Adrenal gland (tissue), 9 donors: ENCODE measurements at regions not wholly inside any gene's neighbourhood (a gene's known extent, or its start where the extent isn't known, plus 50 kb on each side); places are given as distances from the start of the nearest gene placed in this dataset.
"Not testable (repeated sequence)": the region's sequence is repeated elsewhere in the genome, so short reads cannot be mapped to it uniquely, and the experiment has no call there.

ENCODE experiments used
- DNase-seq, 7 donors: peaks; one replicate each; pipeline ENCODE4 v3.0.0-alpha.2; 2019 to 2020
- H3K27ac ChIP-seq, 5 donors: fragments of 200-600 bp; sonication (generic) in 4 of 5; 1 replicate in 3 of 5; 2 replicates in 2 of 5; pipeline versions ENCODE4 v1.5.1 to v1.8.0; 2016 to 2020; ENCODE audit warnings: mild to moderate bottlenecking in 1 of 5
- H3K27me3 ChIP-seq: fragments of 200-600 bp; 2 replicates; pipeline ENCODE4 v1.8.0; 2021
- H3K36me3 ChIP-seq, 2 donors: fragments of 200-600 bp; replicated peaks in 1 of 2; 1 replicate in 1 of 2; 2 replicates in 1 of 2; pipeline versions ENCODE4 v1.5.1 to v1.8.0; 2018 to 2022
- H3K4me1 ChIP-seq, 2 donors: fragments of 200-600 bp; replicated peaks in 1 of 2; 1 replicate in 1 of 2; 2 replicates in 1 of 2; pipeline versions ENCODE4 v1.5.1 to v1.8.0; 2018 to 2021
- H3K4me3 ChIP-seq, 4 donors: fragments of 200-600 bp; sonication (generic) in 3 of 4; one replicate each; pipeline ENCODE4 v1.5.1; 2016 to 2018
- H3K9me3 ChIP-seq, 3 donors: fragments of 200-600 bp; sonication (generic) in 1 of 3; replicated peaks in 1 of 3; 1 replicate in 2 of 3; 2 replicates in 1 of 3; pipeline versions ENCODE4 v1.5.1 to v1.8.0; 2016 to 2021
- POLR2A ChIP-seq, 2 donors: fragments of 450-650 bp; IDR thresholded peaks; one replicate each; pipeline ENCODE4 v1.6.1; 2017; ENCODE audit warnings: antibody characterized with exemption in 2 of 2, mild to moderate bottlenecking in 2 of 2, moderate library complexity in 1 of 2
- WGBS, 4 donors: extraction: QIAGEN DNeasy Blood & Tissue Kit in 2 of 4; methylation state at CpG; one replicate each; pipeline versions ENCODE4 v1.1.5 to v1.1.7; 2013 to 2017; 5-methylcytosine and 5-hydroxymethylcytosine counted together
- intact Hi-C, 2 donors: fragments of 100-400 bp; cut with DNase I; formaldehyde crosslinking; loops; one replicate each; pipeline versions ENCODE4 v1.14.1 to v1.15.0; 2022 to 2023
- TF ChIP-seq, protein P1 (sequence below), 6 experiments: fragments of 450-650 bp in 4 of 6; fragments of 200-600 bp in 2 of 6; sonication (generic) in 1 of 6; IDR thresholded peaks; 1 replicate in 5 of 6; 2 replicates in 1 of 6; pipeline versions ENCODE4 v1.5.1 to v1.8.0; 2016 to 2021; ENCODE audit warnings: antibody characterized with exemption in 6 of 6, mild to moderate bottlenecking in 2 of 6, moderate library complexity in 1 of 6
- donor health status: healthy with polysubstance abuse.
- donor health status: Bipolar disorder and iron deficiency.
- donor health status: DM: yes; HTN: yes; CAD: no.
- donor health status: DM: no; HTN: no; CAD: no.
- donor health status: DM: no; HTN: no; CAD: no.

DNA sequence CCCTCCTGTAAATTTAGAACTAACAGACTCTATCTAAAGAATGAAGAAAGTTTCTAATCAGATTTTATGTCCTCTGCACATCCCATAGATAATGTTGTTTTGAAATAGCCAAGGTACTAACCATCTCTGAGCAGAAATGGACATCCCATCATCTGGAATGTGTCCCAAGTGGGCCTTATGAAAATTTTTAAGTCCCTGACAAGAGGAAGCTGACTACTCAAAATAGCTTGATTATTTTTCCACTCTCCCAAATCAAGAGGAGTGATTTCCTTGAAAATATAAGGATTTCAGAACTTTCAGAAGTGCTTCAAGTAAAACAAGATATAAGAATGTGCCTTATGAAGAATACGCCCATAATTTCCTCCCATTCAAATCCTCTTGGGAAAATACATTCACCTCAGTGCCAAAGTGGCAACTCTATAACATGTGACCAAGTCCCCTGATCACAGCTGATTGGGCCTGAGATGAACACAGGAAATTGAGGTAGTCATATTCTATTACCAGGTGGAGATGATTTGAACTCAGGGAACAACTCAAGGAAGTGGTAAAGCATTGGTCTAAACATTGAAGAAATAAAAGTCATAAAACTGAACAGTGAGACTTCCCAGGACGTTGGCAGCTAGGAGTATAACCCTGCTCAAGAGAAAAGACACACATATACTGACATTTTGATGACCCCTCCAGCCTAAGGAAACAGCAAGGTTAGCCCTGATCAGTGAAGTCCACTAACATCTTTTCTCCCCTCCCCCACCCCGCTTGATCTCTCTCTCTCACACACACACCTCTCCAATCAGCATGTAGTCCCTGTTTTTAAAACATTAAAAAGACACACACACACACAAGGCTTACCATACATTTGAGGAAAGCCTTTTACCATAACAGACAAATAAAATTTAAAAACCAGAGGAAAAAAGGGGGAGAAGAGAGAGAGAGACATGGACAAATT, 70.8 kb upstream of the TEAD1 start:
- WGBS, 4 donors, result 76 to 82% (median 79%) methylated on average over 3 of the region's 3 CpGs
- TF ChIP-seq, protein P1, sequence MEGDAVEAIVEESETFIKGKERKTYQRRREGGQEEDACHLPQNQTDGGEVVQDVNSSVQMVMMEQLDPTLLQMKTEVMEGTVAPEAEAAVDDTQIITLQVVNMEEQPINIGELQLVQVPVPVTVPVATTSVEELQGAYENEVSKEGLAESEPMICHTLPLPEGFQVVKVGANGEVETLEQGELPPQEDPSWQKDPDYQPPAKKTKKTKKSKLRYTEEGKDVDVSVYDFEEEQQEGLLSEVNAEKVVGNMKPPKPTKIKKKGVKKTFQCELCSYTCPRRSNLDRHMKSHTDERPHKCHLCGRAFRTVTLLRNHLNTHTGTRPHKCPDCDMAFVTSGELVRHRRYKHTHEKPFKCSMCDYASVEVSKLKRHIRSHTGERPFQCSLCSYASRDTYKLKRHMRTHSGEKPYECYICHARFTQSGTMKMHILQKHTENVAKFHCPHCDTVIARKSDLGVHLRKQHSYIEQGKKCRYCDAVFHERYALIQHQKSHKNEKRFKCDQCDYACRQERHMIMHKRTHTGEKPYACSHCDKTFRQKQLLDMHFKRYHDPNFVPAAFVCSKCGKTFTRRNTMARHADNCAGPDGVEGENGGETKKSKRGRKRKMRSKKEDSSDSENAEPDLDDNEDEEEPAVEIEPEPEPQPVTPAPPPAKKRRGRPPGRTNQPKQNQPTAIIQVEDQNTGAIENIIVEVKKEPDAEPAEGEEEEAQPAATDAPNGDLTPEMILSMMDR (IDR thresholded peaks at IDR 0.05), result no peak
- TF ChIP-seq POLR2A (IDR thresholded peaks at IDR 0.05), result no peak
- Histone ChIP-seq H3K9me3 (no peaks in the 10 kb centered on the region), H3K27ac (no peak overlapping the region), H3K27me3 (no peaks in the 10 kb centered on the region), H3K36me3 (no peaks in the 10 kb centered on the region), H3K4me1 (peaks cover 0 to 8% of the 10 kb centered on the region in 2 donors), H3K4me3 (no peak overlapping the region)
- intact Hi-C loops, result no loop called here
- no peak for DNase-seq

DNA sequence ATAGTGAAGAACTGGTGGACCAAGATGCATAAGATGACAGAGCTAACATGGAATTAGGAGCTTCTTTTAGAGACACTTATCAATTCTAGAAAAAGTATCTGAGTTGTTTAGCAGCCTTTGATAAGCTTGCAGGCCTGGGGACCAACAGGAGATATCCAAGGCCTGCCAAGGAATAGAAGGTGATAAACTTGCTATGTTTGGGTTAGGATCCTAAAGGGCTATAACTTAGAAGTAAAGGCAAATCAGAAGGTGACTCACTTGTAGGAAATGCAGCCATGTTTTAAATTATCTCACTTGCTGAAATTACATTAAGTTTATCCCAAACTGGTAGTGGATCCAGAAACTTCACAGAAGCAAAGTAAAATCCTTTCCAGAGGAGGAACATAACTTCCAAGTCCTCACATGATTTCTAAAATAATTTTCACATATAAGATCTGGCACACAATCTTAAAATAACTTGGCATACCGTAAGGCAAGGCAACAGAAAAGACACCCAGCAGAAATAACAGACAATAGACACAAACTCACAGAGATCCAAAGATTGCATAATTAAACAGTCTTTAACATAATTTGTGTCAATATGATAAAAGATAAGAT, 69.6 kb upstream of the TEAD1 start:
- Histone ChIP-seq H3K27ac (no peak overlapping the region), H3K4me3 (no peak overlapping the region), H3K9me3 (no peaks in the 10 kb centered on the region), H3K36me3 (no peaks in the 10 kb centered on the region), H3K27me3 (no peaks in the 10 kb centered on the region), H3K4me1 (no peaks in the 10 kb centered on the region)
- no peak for TF ChIP-seq POLR2A (IDR thresholded peaks at IDR 0.05)
- TF ChIP-seq, protein P1 (IDR thresholded peaks at IDR 0.05), result no peak
- intact Hi-C loops, result loop anchor here in 1 of 2 donors (5.0 kb wide), 1 partner anchor 317 kb away; no protein-coding TSS in a partner anchor
- DNase-seq, result no peak
- 76 to 90% (median 86%) methylated on average over 1 of the region's 1 CpG for WGBS, 4 donors

DNA sequence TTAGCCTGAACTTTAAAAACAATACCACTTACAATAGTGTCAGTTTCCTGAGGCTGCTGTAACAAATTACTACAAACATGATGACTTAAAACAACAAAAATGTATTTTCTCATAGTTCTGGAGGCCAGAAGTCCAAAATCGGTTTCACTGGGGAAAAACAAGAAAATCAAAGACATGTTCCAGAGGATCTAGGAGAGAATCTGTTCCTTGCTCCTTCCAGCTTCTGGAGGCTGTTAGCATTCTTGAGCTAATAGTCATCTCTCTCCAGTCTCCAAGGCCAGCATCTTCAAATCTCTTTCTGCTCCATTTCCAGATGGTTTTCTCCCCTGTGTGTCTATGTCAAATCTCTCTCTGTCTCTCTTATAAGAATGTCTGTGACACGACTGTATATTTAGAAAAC, 67.6 kb upstream of the TEAD1 start:
- no peak overlapping the region for H3K27ac ChIP-seq
- no peaks in the 10 kb centered on the region for H3K9me3 ChIP-seq
- H3K4me3 ChIP-seq, result no peak overlapping the region
- H3K36me3 ChIP-seq, result no peaks in the 10 kb centered on the region
- intact Hi-C loops, result loop anchor here in 1 of 2 donors (5.0 kb wide), 1 partner anchor 319 kb away; no protein-coding TSS in a partner anchor
- no peaks in the 10 kb centered on the region for H3K4me1 ChIP-seq
- 51 to 73% (median 59%) methylated on average over 2 of the region's 2 CpGs for WGBS, 4 donors
- no peak for TF ChIP-seq POLR2A (IDR thresholded peaks at IDR 0.05)
- TF ChIP-seq, protein P1 (IDR thresholded peaks at IDR 0.05), result no peak
- H3K27me3 ChIP-seq, result no peaks in the 10 kb centered on the region
- DNase-seq, result no peak

DNA sequence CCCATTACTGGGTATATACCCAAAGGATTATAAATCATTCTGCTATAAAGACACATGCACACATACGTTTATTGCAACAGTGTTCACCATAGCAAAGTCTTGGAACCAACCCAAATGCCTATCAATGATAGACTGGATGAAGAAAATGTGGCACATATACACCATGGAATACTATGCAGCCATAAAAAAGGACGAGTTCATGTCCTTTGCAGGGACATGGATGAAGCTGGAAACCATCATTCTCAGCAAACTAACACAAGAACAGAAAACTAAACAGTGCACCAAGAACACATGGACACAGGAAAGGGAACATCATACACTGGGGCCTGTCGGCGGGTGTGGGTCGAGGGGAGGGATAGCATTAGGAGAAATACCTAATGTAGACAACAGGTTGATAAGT, 65.5 kb upstream of the TEAD1 start:
- not testable (repeated sequence) for H3K27ac ChIP-seq, DNase-seq, H3K4me1 ChIP-seq, H3K27me3 ChIP-seq, H3K36me3 ChIP-seq, H3K4me3 ChIP-seq, H3K9me3 ChIP-seq
- 67 to 79% (median 76%) methylated on average over 5 of the region's 5 CpGs for WGBS, 4 donors
- intact Hi-C loops, result loop anchor here in 1 of 2 donors (5.0 kb wide), 1 partner anchor 321 kb away; no protein-coding TSS in a partner anchor
